Spinal cord (tissue), 1 donor: ENCODE measurements at regions not wholly inside any gene's neighbourhood (a gene's known extent, or its start where the extent isn't known, plus 50 kb on each side); places are given as distances from the start of the nearest gene placed in this dataset. TPM values are rescaled to one million over a fixed set of nuclear protein-coding genes. Genes with fewer than 3 reads are reported as not detected.

Experiments used
- small RNA-seq: library from RNA; depleted of rRNA; stranded (forward); fragments of <200 nt; gene quantifications from one replicate; pipeline ENCODE3, GENCODE V24; 2014; ENCODE audit warnings: low replicate concordance

Small RNA genes lying in the stretch of these regions (small RNA-seq; reads per million reads assigned to genes)
- not detected for gene RF00026
